Activated naive CD8-positive, alpha-beta T cell treated with anti-CD3 and anti-CD28 coated beads, Interleukin-2, amount 10 ng/mL, durations not matched to agents 7 days and 5 days (primary cell): ENCODE measurements at regions not wholly inside any gene's neighbourhood (a gene's known extent, or its start where the extent isn't known, plus 50 kb on each side); places are given as distances from the start of the nearest gene placed in this dataset.

ENCODE experiments used
- ATAC-seq: fragments of 150-1000 bp; cut with Tn5 transposase; one replicate; pipeline ENCODE4 v1.10.0; 2021; ENCODE audit warnings: low read depth, moderate library complexity
- POLR2A ChIA-PET: fragments of 350-600 bp; sonication (Branson Sonifier 250); formaldehyde crosslinking; loops from one replicate; lab custom pipeline; 2021; ENCODE audit warnings: antibody characterized with exemption; lab: Charles Lee
- DNase-seq: peaks from one replicate; pipeline ENCODE4 v3.0.0; 2021
- H3K27ac Mint-ChIP-seq: one replicate; pipeline ENCODE4 v1.8.0; 2022; ENCODE audit warnings: mild to moderate bottlenecking, mixed read lengths
- H3K27me3 Mint-ChIP-seq: one replicate; pipeline ENCODE4 v1.8.0; 2022; ENCODE audit warnings: mild to moderate bottlenecking, moderate library complexity, mixed read lengths
- H3K36me3 Mint-ChIP-seq: one replicate; pipeline ENCODE4 v1.8.0; 2021; ENCODE audit warnings: mild to moderate bottlenecking, mixed read lengths
- H3K4me1 Mint-ChIP-seq: one replicate; pipeline ENCODE4 v1.8.0; 2021; ENCODE audit warnings: mixed read lengths
- H3K4me3 Mint-ChIP-seq: one replicate; pipeline ENCODE4 v1.8.0; 2022; ENCODE audit warnings: mild to moderate bottlenecking, moderate library complexity, mixed read lengths
- H3K9me3 Mint-ChIP-seq: one replicate; pipeline ENCODE4 v1.8.0; 2021; ENCODE audit warnings: mixed read lengths

GRCh38 chr3:76487446-76487845 is 552.5 kb upstream of the ROBO2 start:
- ATAC-seq (no peak), DNase-seq (no peak)
- Mint-ChIP-seq H3K4me1 (no peaks in the 10 kb centered on the region), H3K4me3 (no peak overlapping the region), H3K27ac (no peak overlapping the region), H3K36me3 (no peaks in the 10 kb centered on the region), H3K9me3 (peaks cover 11% of the 10 kb centered on the region), H3K27me3 (no peaks in the 10 kb centered on the region)
- POLR2A ChIA-PET: no interaction called here

DNA sequence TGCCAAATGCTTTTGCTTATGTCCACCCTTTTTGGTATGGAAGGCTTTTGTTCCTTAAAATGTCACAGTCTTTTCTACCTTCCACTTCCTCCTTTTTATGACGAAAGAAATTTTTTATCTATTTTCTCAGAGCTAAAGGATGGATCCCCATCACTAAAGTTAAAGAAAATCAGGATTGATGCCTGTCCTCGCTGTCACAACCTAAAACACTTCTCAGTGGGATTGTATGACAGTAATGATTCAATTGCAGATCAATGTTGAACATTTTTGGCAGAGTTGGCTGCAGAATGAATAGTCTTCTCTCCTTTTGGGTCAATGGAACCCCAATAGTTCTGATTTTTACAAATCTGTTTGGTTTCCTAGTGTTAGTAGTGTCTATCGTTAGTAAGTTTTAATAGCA is 549.8 kb upstream of the ROBO2 start:
- DNase-seq (no peak), ATAC-seq (no peak)
- Mint-ChIP-seq H3K4me3 (no peak overlapping the region), H3K27me3 (no peaks in the 10 kb centered on the region), H3K27ac (no peak overlapping the region), H3K36me3 (no peaks in the 10 kb centered on the region), H3K4me1 (no peaks in the 10 kb centered on the region), H3K9me3 (peaks cover 11% of the 10 kb centered on the region)
- POLR2A ChIA-PET: no interaction called here

- H3K27me3 Mint-ChIP-seq: no peaks in the 10 kb centered on the region
- H3K36me3 Mint-ChIP-seq: no peaks in the 10 kb centered on the region
- H3K9me3 Mint-ChIP-seq: peaks cover 6% of the 10 kb centered on the region
- POLR2A ChIA-PET: no interaction called here
- DNase-seq (no peak), ATAC-seq (no peak)
- no peaks in the 10 kb centered on the region for H3K4me1 Mint-ChIP-seq
- no peak overlapping the region for H3K27ac Mint-ChIP-seq
- no peak overlapping the region for H3K4me3 Mint-ChIP-seq
Measured at GRCh38 chr3:76495216-76495615, 544.7 kb upstream of the ROBO2 start.

GRCh38 chr3:76497636-76498035 is 542.3 kb upstream of the ROBO2 start:
- POLR2A ChIA-PET: no interaction called here
- DNase-seq: no peak
- no peak overlapping the region for H3K27ac Mint-ChIP-seq
- ATAC-seq: no peak
- H3K4me1 Mint-ChIP-seq: no peaks in the 10 kb centered on the region
- peaks cover 4% of the 10 kb centered on the region for H3K9me3 Mint-ChIP-seq
- H3K4me3 Mint-ChIP-seq: no peak overlapping the region
- no peaks in the 10 kb centered on the region for H3K27me3 Mint-ChIP-seq
- H3K36me3 Mint-ChIP-seq: no peaks in the 10 kb centered on the region

GRCh38 chr3:76500746-76501275 is 539.1 kb upstream of the ROBO2 start:
- Mint-ChIP-seq H3K9me3 (peaks cover 5% of the 10 kb centered on the region), H3K36me3 (no peaks in the 10 kb centered on the region), H3K4me3 (no peak overlapping the region), H3K27me3 (no peaks in the 10 kb centered on the region), H3K27ac (no peak overlapping the region), H3K4me1 (no peaks in the 10 kb centered on the region)
- POLR2A ChIA-PET: no interaction called here
- ATAC-seq (no peak), DNase-seq (no peak)

- DNase-seq (no peak), ATAC-seq (no peak)
- POLR2A ChIA-PET: no interaction called here
- Mint-ChIP-seq H3K4me3 (no peak overlapping the region), H3K36me3 (no peaks in the 10 kb centered on the region), H3K9me3 (peaks cover 5% of the 10 kb centered on the region), H3K27ac (no peak overlapping the region), H3K4me1 (no peaks in the 10 kb centered on the region), H3K27me3 (no peaks in the 10 kb centered on the region)
Measured at GRCh38 chr3:76501315-76501714, 538.6 kb upstream of the ROBO2 start.

- Mint-ChIP-seq H3K4me3 (no peak overlapping the region), H3K9me3 (peaks cover 4% of the 10 kb centered on the region), H3K4me1 (no peaks in the 10 kb centered on the region), H3K36me3 (no peaks in the 10 kb centered on the region), H3K27ac (no peak overlapping the region), H3K27me3 (no peaks in the 10 kb centered on the region)
- no peak for DNase-seq
- POLR2A ChIA-PET: no interaction called here
- ATAC-seq: no peak
Measured at GRCh38 chr3:76502076-76502475, 537.8 kb upstream of the ROBO2 start.

DNA sequence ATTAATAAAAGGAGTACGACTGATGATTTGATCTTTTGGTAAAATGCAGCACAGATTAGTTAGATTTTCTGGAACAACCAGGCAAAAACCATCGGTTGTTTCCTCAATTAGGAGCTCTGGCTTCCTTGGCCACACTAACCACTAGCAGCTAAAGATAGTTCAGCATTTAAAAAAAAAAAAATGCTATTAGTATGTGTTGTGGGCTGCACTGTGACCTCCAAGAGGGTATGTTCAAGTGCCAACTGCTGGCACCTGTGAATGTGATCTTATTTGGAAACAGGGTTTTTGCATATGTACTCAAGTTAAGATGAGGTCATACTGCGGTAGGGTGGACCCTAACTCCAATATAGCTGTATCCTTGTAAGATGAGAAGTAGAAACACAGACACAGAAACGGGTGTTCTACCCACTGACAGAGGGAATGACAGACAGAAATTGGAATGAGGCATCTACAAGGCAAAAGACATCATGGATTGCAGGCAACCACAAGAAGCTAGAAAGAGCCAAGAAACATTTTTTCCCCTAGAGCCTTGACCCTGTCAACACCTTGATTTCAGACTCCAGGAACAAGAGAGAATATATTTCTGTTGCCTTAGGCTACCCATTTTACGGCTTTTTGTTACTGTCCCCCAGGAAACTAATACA is 534.6 kb upstream of the ROBO2 start:
- no peak overlapping the region for H3K4me3 Mint-ChIP-seq
- H3K27me3 Mint-ChIP-seq: no peaks in the 10 kb centered on the region
- POLR2A ChIA-PET: no interaction called here
- H3K27ac Mint-ChIP-seq: no peak overlapping the region
- no peaks in the 10 kb centered on the region for H3K36me3 Mint-ChIP-seq
- ATAC-seq: no peak
- H3K9me3 Mint-ChIP-seq: peaks cover 4% of the 10 kb centered on the region
- no peak for DNase-seq
- H3K4me1 Mint-ChIP-seq: no peaks in the 10 kb centered on the region

DNA sequence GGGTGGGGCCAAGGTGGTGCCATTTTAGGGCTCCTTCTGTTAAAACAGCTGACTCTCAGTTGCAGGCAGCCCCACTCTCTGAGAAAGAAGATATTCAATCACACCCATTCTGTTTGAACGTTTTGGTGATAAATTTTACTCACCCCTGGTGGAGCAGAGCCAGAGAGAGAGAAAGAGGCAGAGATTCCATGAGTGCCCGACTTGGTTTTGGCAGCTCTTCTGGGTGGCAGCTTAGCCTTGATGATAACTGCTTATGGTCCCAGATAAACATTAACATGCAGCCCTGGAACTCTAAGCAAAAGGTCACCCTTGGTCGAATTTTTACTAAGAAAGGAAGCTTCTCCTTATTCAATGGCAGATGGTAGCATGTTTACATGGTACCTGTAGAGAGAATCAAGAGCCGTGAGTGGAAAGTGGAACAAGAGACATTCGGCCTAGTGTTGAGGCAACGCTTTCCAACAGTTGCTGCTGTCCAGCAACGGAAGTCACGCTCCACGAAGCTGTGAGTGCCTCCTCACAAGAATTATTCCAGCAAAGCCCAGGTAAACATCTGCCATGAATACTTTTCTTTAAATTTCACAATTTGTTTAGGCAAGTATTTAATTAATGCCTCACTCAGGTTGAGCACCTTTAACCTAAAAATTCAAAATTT is 530.6 kb upstream of the ROBO2 start:
- H3K27me3 Mint-ChIP-seq: no peaks in the 10 kb centered on the region
- DNase-seq (no peak), ATAC-seq (no peak)
- no peaks in the 10 kb centered on the region for H3K4me1 Mint-ChIP-seq
- peaks cover 2% of the 10 kb centered on the region for H3K9me3 Mint-ChIP-seq
- no peak overlapping the region for H3K27ac Mint-ChIP-seq
- POLR2A ChIA-PET: no interaction called here
- no peaks in the 10 kb centered on the region for H3K36me3 Mint-ChIP-seq
- H3K4me3 Mint-ChIP-seq: no peak overlapping the region

DNA sequence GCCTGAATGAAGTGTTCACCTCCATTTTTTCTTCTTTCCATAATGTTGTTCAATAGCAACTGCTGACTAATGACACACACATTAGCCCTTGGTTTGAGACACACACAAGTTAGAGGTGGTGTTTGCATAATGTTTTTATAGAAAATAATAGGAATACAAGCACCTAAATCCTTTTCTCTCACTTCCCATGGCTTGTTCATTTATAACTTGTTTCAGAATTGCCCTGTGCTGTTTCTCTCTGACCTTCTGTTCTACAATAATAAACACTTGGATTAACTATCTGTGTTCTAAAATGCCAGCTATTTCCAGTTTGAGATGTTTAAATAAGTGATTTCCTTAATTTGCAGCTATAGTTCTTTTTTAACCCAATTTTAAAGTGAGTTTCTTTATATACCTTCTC is 525.1 kb upstream of the ROBO2 start:
- H3K27ac Mint-ChIP-seq: no peak overlapping the region

GRCh38 chr3:76523337-76523736 is 516.6 kb upstream of the ROBO2 start:
- DNase-seq (no peak), ATAC-seq (no peak)
- Mint-ChIP-seq H3K4me1 (no peaks in the 10 kb centered on the region), H3K27ac (no peak overlapping the region), H3K4me3 (no peak overlapping the region), H3K36me3 (no peaks in the 10 kb centered on the region), H3K27me3 (no peaks in the 10 kb centered on the region), H3K9me3 (peaks cover 5% of the 10 kb centered on the region)
- POLR2A ChIA-PET: no interaction called here

More for the DNA sequence above, 525.1 kb upstream of the ROBO2 start:
- DNase-seq (no peak), ATAC-seq (no peak)
- Mint-ChIP-seq H3K4me3 (no peak overlapping the region), H3K4me1 (no peaks in the 10 kb centered on the region), H3K27me3 (no peaks in the 10 kb centered on the region), H3K9me3 (peaks cover 2% of the 10 kb centered on the region), H3K36me3 (no peaks in the 10 kb centered on the region)
- POLR2A ChIA-PET: no interaction called here

DNA sequence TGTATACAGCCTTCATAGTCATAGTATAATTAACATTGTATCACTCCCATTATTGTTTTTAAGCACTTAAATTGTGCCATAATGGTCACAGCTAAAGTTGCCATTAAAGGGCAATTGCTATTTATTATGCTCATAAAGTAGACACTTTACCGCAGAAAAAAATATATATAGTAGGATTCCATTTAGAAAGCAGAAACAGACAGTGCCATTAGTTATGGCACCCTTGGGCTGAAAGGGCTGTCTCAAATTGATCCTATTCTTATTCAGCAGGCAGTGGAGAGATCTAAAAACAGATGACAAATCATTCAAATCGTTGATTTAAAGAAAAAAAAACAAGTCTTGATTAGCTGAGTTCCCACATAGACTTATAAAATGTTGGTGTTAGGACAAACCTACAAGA is 514.2 kb upstream of the ROBO2 start:
- no peak for ATAC-seq
- no peak overlapping the region for H3K27ac Mint-ChIP-seq

GRCh38 chr3:76527773-76528172 is 512.1 kb upstream of the ROBO2 start:
- Mint-ChIP-seq H3K27ac (no peak overlapping the region), H3K36me3 (no peaks in the 10 kb centered on the region), H3K27me3 (no peaks in the 10 kb centered on the region), H3K4me1 (no peaks in the 10 kb centered on the region), H3K4me3 (no peak overlapping the region), H3K9me3 (peaks cover 5% of the 10 kb centered on the region)
- DNase-seq (no peak), ATAC-seq (no peak)
- POLR2A ChIA-PET: no interaction called here

More for the DNA sequence above, 514.2 kb upstream of the ROBO2 start:
- Mint-ChIP-seq H3K36me3 (no peaks in the 10 kb centered on the region), H3K27me3 (no peaks in the 10 kb centered on the region), H3K4me3 (no peak overlapping the region), H3K9me3 (peaks cover 5% of the 10 kb centered on the region), H3K4me1 (no peaks in the 10 kb centered on the region)
- DNase-seq: no peak
- POLR2A ChIA-PET: no interaction called here

DNA sequence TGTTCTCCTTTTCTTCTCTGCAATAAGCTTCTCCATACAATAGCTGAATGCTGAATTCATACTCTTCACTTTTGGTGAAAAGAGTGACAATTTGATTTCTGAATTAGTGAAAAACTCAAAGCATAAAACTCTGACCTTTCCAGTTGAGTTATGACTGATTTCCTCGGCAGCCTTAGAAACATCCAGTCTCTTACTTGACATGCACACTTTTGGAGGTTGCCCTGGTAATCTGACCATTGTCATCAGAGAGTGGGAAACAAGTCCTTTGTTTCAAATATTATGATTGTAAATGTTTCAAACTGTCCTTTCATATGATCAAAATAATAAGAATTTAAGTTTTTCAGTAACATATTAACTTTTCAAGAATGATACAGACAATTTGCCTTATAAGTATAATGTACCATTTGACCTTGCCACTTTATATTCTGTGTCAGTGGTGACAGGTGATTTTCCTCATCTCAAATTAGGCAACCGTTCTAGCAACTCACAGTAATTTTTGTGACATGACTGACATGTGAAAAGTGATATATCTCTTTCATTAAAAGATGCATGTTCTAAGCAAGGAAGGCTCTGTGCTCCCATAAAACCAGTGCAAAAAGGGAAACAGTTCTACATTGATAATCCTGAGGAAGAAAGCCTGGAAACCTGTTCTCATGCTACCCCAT is 507.6 kb upstream of the ROBO2 start:
- Mint-ChIP-seq H3K27me3 (no peaks in the 10 kb centered on the region), H3K9me3 (peaks cover 8% of the 10 kb centered on the region), H3K4me3 (no peak overlapping the region), H3K27ac (no peak overlapping the region), H3K4me1 (no peaks in the 10 kb centered on the region), H3K36me3 (no peaks in the 10 kb centered on the region)
- DNase-seq (no peak), ATAC-seq (no peak)
- POLR2A ChIA-PET: no interaction called here
